ENCODE measurements at regions not wholly inside any gene's neighbourhood (a gene's known extent, or its start where the extent isn't known, plus 50 kb on each side); places are given as distances from the start of the nearest gene placed in this dataset.
A peak's percentile ranks its signal among the peaks of the same experiment; 100 is the strongest.
"Not testable (repeated sequence)": the region's sequence is repeated elsewhere in the genome, so short reads cannot be mapped to it uniquely, and the experiment has no call there.

DNA sequence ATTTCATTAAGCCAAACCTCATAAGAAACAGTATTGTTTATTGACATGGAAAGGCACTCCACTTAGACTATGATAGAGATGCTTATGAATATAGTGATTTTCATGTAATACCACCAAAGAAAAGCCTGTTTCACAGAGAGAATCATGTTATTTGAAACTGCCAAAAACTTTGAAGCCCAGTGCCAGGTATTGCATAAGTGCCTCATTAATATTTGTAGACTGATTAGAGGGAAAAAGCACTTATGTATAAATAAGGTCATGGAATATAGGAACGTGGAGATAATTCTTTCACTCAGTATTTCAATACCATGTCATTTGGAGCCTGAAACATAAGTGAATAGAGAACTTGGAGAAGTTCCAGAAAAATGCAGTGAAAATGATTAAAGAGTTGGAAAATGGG lies 162.6 kb upstream of the CRIM1 start:
- Histone ChIP-seq H3K36me3 (ENCODE audit: control insufficient read depth in 4 of 4, insufficient read depth in 4 of 4, low read length in 4 of 4) (no peaks in the 10 kb centered on the region), H3K27me3 (ENCODE audit: control insufficient read depth in 3 of 3, insufficient read depth in 3 of 3, low read length in 2 of 3) (no peaks in the 10 kb centered on the region), H3K27ac (ENCODE audit: low read depth in 1 of 2, low read length in 1 of 2) (no peak overlapping the region), H3K4me3 (no peak overlapping the region), H3K9me3 (ENCODE audit: control insufficient read depth in 4 of 4, insufficient read depth in 3 of 4, low read length in 3 of 4) (no peaks in the 10 kb centered on the region), H3K4me1 (ENCODE audit: control insufficient read depth in 5 of 5, insufficient read depth in 5 of 5, low read length in 5 of 5) (no peaks in the 10 kb centered on the region), H3K9ac (ENCODE audit: insufficient read depth in 1 of 2, low read length in 2 of 2) (no peak overlapping the region)
- ATAC-seq (ENCODE audit: insufficient read depth, low FRiP score) (no peak), DNase-seq (peak in 2 of 3 donors; percentile 41 to 73)
- 29 to 64% methylated on average over 1 of the region's 1 CpG for WGBS, 2 donors
- TF ChIP-seq, protein P1, sequence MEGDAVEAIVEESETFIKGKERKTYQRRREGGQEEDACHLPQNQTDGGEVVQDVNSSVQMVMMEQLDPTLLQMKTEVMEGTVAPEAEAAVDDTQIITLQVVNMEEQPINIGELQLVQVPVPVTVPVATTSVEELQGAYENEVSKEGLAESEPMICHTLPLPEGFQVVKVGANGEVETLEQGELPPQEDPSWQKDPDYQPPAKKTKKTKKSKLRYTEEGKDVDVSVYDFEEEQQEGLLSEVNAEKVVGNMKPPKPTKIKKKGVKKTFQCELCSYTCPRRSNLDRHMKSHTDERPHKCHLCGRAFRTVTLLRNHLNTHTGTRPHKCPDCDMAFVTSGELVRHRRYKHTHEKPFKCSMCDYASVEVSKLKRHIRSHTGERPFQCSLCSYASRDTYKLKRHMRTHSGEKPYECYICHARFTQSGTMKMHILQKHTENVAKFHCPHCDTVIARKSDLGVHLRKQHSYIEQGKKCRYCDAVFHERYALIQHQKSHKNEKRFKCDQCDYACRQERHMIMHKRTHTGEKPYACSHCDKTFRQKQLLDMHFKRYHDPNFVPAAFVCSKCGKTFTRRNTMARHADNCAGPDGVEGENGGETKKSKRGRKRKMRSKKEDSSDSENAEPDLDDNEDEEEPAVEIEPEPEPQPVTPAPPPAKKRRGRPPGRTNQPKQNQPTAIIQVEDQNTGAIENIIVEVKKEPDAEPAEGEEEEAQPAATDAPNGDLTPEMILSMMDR (IDR thresholded peaks at IDR 0.05; ENCODE audit: control extremely low read depth, extremely low read depth), result no peak

DNA sequence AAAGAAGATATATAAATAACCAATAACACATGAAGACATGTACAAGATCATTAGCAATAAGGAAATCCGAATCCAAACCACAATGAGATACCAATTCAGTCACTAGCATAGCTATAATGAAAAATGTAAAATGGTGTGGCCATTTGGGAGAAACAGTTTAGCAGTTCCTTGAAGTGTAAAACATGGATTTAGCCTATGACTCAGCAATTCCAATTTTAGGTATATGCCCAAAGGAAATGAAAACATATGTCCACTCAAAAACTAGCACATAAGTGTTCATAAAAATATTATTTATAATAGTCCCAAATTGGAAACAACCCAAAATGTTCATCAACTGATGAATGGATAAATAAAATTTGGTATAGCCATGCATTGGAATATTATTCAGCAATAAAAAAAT lies 165.5 kb upstream of the CRIM1 start:
- no peak overlapping the region for H3K9ac ChIP-seq (ENCODE audit: insufficient read depth in 1 of 2, low read length in 2 of 2)
- no peak overlapping the region for H3K4me3 ChIP-seq
- H3K27ac ChIP-seq (ENCODE audit: low read depth in 1 of 2, low read length in 1 of 2), result no peak overlapping the region
- no peaks in the 10 kb centered on the region for H3K36me3 ChIP-seq (ENCODE audit: control insufficient read depth in 4 of 4, insufficient read depth in 4 of 4, low read length in 4 of 4)
- H3K27me3 ChIP-seq (ENCODE audit: control insufficient read depth in 3 of 3, insufficient read depth in 3 of 3, low read length in 2 of 3), result peaks cover 0 to 2% (median 0%) of the 10 kb centered on the region in 3 donors
- 82 to 92% methylated on average over 1 of the region's 1 CpG for WGBS, 2 donors
- no peak for ATAC-seq (ENCODE audit: insufficient read depth, low FRiP score)
- no peaks in the 10 kb centered on the region for H3K9me3 ChIP-seq (ENCODE audit: control insufficient read depth in 4 of 4, insufficient read depth in 3 of 4, low read length in 3 of 4)
- no peak for DNase-seq
- no peaks in the 10 kb centered on the region for H3K4me1 ChIP-seq (ENCODE audit: control insufficient read depth in 5 of 5, insufficient read depth in 5 of 5, low read length in 5 of 5)
- TF ChIP-seq, protein P1 (IDR thresholded peaks at IDR 0.05; ENCODE audit: control extremely low read depth, extremely low read depth), result no peak

DNA sequence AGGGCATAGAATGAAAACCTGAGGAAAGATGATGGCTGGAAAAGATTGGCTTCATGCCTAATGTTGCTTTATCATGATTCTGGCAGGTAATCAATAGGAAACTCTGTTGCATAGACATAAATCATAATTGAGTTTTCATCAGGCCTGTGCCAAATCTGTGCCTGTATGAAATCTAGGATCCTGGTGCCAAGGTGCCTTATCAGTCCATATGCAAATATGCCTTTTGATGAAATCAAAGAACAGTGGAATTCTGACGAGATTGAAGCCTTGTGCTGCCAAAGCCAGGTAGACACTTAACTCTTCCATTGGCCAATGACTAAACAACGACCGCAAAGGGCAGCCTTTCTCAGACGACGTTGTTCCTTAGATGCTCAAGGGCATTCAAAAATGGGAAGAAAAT lies 170.0 kb upstream of the CRIM1 start:
- Histone ChIP-seq H3K9ac (ENCODE audit: insufficient read depth in 1 of 2, low read length in 2 of 2) (no peak overlapping the region), H3K27me3 (ENCODE audit: control insufficient read depth in 3 of 3, insufficient read depth in 3 of 3, low read length in 2 of 3) (peaks cover 0 to 2% (median 0%) of the 10 kb centered on the region in 3 donors), H3K4me3 (no peak overlapping the region), H3K9me3 (ENCODE audit: control insufficient read depth in 4 of 4, insufficient read depth in 3 of 4, low read length in 3 of 4) (no peaks in the 10 kb centered on the region), H3K4me1 (ENCODE audit: control insufficient read depth in 5 of 5, insufficient read depth in 5 of 5, low read length in 5 of 5) (peaks cover 0 to 1% (median 0%) of the 10 kb centered on the region in 5 donors), H3K36me3 (ENCODE audit: control insufficient read depth in 4 of 4, insufficient read depth in 4 of 4, low read length in 4 of 4) (no peaks in the 10 kb centered on the region), H3K27ac (ENCODE audit: low read depth in 1 of 2, low read length in 1 of 2) (no peak overlapping the region)
- ATAC-seq (ENCODE audit: insufficient read depth, low FRiP score), result no peak
- DNase-seq, result no peak
- TF ChIP-seq, protein P1 (IDR thresholded peaks at IDR 0.05; ENCODE audit: control extremely low read depth, extremely low read depth), result no peak
- 76 to 91% methylated on average over 5 of the region's 5 CpGs for WGBS, 2 donors

DNA sequence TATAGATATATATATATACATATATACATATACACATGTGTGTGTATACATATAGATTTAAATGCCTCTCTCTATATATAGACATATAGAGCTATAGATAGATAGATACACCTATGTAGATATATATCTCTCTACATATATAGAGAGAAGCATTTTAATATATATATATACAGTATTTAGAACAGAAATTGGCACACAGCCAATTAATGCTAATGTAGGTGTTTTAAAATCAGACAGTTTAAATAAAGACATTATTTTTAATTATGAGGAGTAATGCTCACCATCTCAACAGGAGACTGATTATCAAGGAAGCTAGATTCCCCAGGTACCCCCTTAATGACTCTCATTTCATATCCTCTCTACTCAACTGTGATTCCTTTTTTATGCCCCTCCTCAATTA lies 170.7 kb upstream of the CRIM1 start:
- Histone ChIP-seq H3K4me1 (ENCODE audit: control insufficient read depth in 5 of 5, insufficient read depth in 5 of 5, low read length in 5 of 5) (peaks cover 0 to 1% (median 0%) of the 10 kb centered on the region in 5 donors), H3K9ac (ENCODE audit: insufficient read depth in 1 of 2, low read length in 2 of 2) (no peak overlapping the region), H3K27ac (ENCODE audit: low read depth in 1 of 2, low read length in 1 of 2) (no peak overlapping the region), H3K9me3 (ENCODE audit: control insufficient read depth in 4 of 4, insufficient read depth in 3 of 4, low read length in 3 of 4) (no peaks in the 10 kb centered on the region), H3K4me3 (no peak overlapping the region), H3K27me3 (ENCODE audit: control insufficient read depth in 3 of 3, insufficient read depth in 3 of 3, low read length in 2 of 3) (peaks cover 0 to 2% (median 0%) of the 10 kb centered on the region in 3 donors), H3K36me3 (ENCODE audit: control insufficient read depth in 4 of 4, insufficient read depth in 4 of 4, low read length in 4 of 4) (no peaks in the 10 kb centered on the region)
- DNase-seq (no peak), ATAC-seq (ENCODE audit: insufficient read depth, low FRiP score) (no peak)
- TF ChIP-seq, protein P1 (IDR thresholded peaks at IDR 0.05; ENCODE audit: control extremely low read depth, extremely low read depth), result no peak

DNA sequence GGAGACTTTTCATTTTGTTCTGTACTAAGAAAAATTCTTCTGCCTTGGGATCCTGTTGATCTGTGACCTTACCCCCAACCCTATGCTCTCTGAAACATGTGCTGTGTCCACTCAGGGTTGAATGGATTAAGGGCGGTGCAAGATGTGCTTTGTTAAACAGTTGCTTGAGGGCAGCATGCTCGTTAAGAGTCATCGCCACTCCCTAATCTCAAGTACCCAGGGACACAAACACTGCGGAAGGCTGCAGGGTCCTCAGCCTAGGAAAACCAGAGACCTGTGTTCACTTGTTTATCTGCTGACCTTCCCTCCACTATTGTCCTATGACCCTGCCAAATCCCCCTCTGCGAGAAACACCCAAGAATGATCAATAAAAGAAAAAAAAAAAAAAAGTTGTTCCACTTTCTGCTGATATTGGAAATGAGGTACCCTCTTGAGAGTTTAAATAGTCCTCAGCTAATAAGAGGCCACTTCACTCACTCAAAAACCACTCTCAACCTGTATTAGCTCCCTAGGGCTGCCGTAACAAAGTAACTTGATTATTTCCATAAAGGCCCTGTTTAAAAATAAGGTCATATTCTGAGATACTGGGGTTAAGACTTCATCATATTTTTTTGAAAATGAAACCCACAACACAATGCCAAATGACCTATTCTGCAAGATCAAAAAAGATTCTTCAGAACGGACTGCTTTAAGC lies 174.6 kb upstream of the CRIM1 start:
- H3K4me3 ChIP-seq; H3K27me3 ChIP-seq (ENCODE audit: control insufficient read depth in 3 of 3, insufficient read depth in 3 of 3, low read length in 2 of 3); H3K27ac ChIP-seq (ENCODE audit: low read depth in 1 of 2, low read length in 1 of 2); H3K36me3 ChIP-seq (ENCODE audit: control insufficient read depth in 4 of 4, insufficient read depth in 4 of 4, low read length in 4 of 4); H3K9me3 ChIP-seq (ENCODE audit: control insufficient read depth in 4 of 4, insufficient read depth in 3 of 4, low read length in 3 of 4); H3K9ac ChIP-seq (ENCODE audit: insufficient read depth in 1 of 2, low read length in 2 of 2); H3K4me1 ChIP-seq (ENCODE audit: control insufficient read depth in 5 of 5, insufficient read depth in 5 of 5, low read length in 5 of 5): not testable (repeated sequence)
- DNase-seq (peak in 1 of 3 donors; percentile 49), ATAC-seq (ENCODE audit: insufficient read depth, low FRiP score) (peak; percentile 62)
- WGBS, 2 donors, result 70 to 83% methylated on average over 7 of the region's 7 CpGs

Measured in lung (tissue), 11 donors.